CD14-positive monocyte (primary cell): ENCODE measurements at regions not wholly inside any gene's neighbourhood (a gene's known extent, or its start where the extent isn't known, plus 50 kb on each side); places are given as distances from the start of the nearest gene placed in this dataset.

Experiments used
- DNase-seq, 3 donors: peaks; one replicate each; pipeline ENCODE4 v3.0.0-alpha.2; 2011 to 2022
- H2AFZ ChIP-seq: 2 replicates; pipeline ENCODE4 v1.6.0; 2012; ENCODE audit warnings: mild to moderate bottlenecking, low read depth, low read length, inconsistent platforms; ENCODE audit not compliant: insufficient read depth, poor library complexity, severe bottlenecking
- H3K27ac ChIP-seq, 2 donors: 1 replicate in 1 of 2; 2 replicates in 1 of 2; pipeline ENCODE4 v1.5.1; 2012 to 2013; ENCODE audit warnings: low read length in 2 of 2, control low read depth in 1 of 2, inconsistent platforms in 1 of 2, low read depth in 1 of 2, mild to moderate bottlenecking in 1 of 2
- H3K27me3 ChIP-seq, 2 donors: one replicate each; pipeline versions ENCODE4 v1.6.0 to v1.6.1; 2011 to 2013; ENCODE audit warnings: low read length in 2 of 2; ENCODE audit not compliant: control insufficient read depth in 2 of 2, insufficient read depth in 2 of 2
- H3K36me3 ChIP-seq, 2 donors: replicated peaks in 1 of 2; 1 replicate in 1 of 2; 2 replicates in 1 of 2; pipeline versions ENCODE4 v1.5.1 to v1.6.1; 2012 to 2013; ENCODE audit warnings: low read length in 2 of 2, control low read depth in 1 of 2, inconsistent platforms in 1 of 2, mild to moderate bottlenecking in 1 of 2; ENCODE audit not compliant: insufficient read depth in 2 of 2, control insufficient read depth in 1 of 2
- H3K4me1 ChIP-seq, 2 donors: 1 replicate in 1 of 2; 2 replicates in 1 of 2; pipeline versions ENCODE4 v1.5.1 to v1.6.1; 2012 to 2013; ENCODE audit warnings: low read length in 2 of 2, control low read depth in 1 of 2, inconsistent platforms in 1 of 2, mild to moderate bottlenecking in 1 of 2, moderate library complexity in 1 of 2; ENCODE audit not compliant: insufficient read depth in 2 of 2, control insufficient read depth in 1 of 2
- H3K4me2 ChIP-seq: replicated peaks from 2 replicates; pipeline ENCODE3; 2012; ENCODE audit warnings: low read length, moderate library complexity, mild to moderate bottlenecking; ENCODE audit not compliant: poor library complexity, severe bottlenecking; ENCODE audit errors: extremely low read depth
- H3K4me3 ChIP-seq, 3 experiments: fragments of 200-600 bp in 1 of 3; sonication (generic) in 1 of 3; replicated peaks in 1 of 3; 1 replicate in 2 of 3; 2 replicates in 1 of 3; pipeline ENCODE4 v1.5.1; 2011 to 2013; ENCODE audit warnings: low read length in 3 of 3, mild to moderate bottlenecking in 3 of 3, control low read depth in 2 of 3, low read depth in 2 of 3, inconsistent platforms in 1 of 3, moderate library complexity in 1 of 3
- H3K79me2 ChIP-seq: 2 replicates; pipeline ENCODE4 v1.6.0; 2012; ENCODE audit warnings: mild to moderate bottlenecking, control low read depth, inconsistent platforms, low read length, moderate library complexity; ENCODE audit not compliant: insufficient read depth
- H3K9ac ChIP-seq: 2 replicates; pipeline ENCODE4 v1.6.0; 2017; ENCODE audit warnings: low read length, mild to moderate bottlenecking; ENCODE audit not compliant: insufficient read depth, poor library complexity, severe bottlenecking
- H3K9me3 ChIP-seq, 2 donors: replicated peaks in 1 of 2; 1 replicate in 1 of 2; 2 replicates in 1 of 2; pipeline versions ENCODE4 v1.5.1 to v1.6.1; 2012 to 2013; ENCODE audit warnings: low read length in 2 of 2, control low read depth in 1 of 2; ENCODE audit not compliant: control insufficient read depth in 1 of 2, insufficient read depth in 1 of 2
- H4K20me1 ChIP-seq: 2 replicates; pipeline ENCODE4 v1.6.0; 2012; ENCODE audit warnings: mild to moderate bottlenecking, low read length, control low read depth, moderate library complexity; ENCODE audit not compliant: insufficient read depth
- H3K27ac Mint-ChIP-seq, 7 donors: one replicate each; pipeline ENCODE4 v1.8.0; 2020; ENCODE audit warnings: mild to moderate bottlenecking in 7 of 7, mixed read lengths in 7 of 7, moderate library complexity in 6 of 7, inconsistent platforms in 2 of 7
- H3K27me3 Mint-ChIP-seq, 3 donors: one replicate each; pipeline ENCODE4 v1.8.0; 2021 to 2022; ENCODE audit warnings: low read depth in 3 of 3, mild to moderate bottlenecking in 3 of 3, mixed read lengths in 3 of 3, moderate library complexity in 3 of 3, inconsistent platforms in 1 of 3
- H3K36me3 Mint-ChIP-seq, 2 donors: one replicate each; pipeline ENCODE4 v1.8.0; 2020; ENCODE audit warnings: mixed read lengths in 2 of 2, inconsistent platforms in 1 of 2, mild to moderate bottlenecking in 1 of 2
- H3K4me1 Mint-ChIP-seq: one replicate; pipeline ENCODE4 v1.8.0; 2020; ENCODE audit warnings: mild to moderate bottlenecking, mixed read lengths
- H3K4me3 Mint-ChIP-seq, 2 donors: one replicate each; pipeline ENCODE4 v1.8.0; 2020; ENCODE audit warnings: mild to moderate bottlenecking in 2 of 2, mixed read lengths in 2 of 2, moderate library complexity in 1 of 2
- H3K9me3 Mint-ChIP-seq, 7 donors: one replicate each; pipeline ENCODE4 v1.8.0; 2020 to 2022; ENCODE audit warnings: mixed read lengths in 7 of 7, mild to moderate bottlenecking in 6 of 7, moderate library complexity in 6 of 7, inconsistent platforms in 2 of 7
- WGBS: methylation state at CpG from one replicate; pipeline ENCODE4 v1.1.5; 2013; ENCODE audit warnings: missing lambda C conversion rate; ENCODE audit not compliant: insufficient coverage; 5-methylcytosine and 5-hydroxymethylcytosine counted together
- intact Hi-C, 2 donors: fragments of 100-400 bp; cut with micrococcal nuclease; formaldehyde crosslinking; loops; one replicate each; pipeline versions ENCODE4 v1.15.0 to v1.15.1; 2023
- TF ChIP-seq, protein P1 (sequence below): fragments of 200-600 bp; IDR thresholded peaks from one replicate; pipeline ENCODE4 v1.8.0; 2022; ENCODE audit warnings: antibody characterized with exemption, mild to moderate bottlenecking

DNA sequence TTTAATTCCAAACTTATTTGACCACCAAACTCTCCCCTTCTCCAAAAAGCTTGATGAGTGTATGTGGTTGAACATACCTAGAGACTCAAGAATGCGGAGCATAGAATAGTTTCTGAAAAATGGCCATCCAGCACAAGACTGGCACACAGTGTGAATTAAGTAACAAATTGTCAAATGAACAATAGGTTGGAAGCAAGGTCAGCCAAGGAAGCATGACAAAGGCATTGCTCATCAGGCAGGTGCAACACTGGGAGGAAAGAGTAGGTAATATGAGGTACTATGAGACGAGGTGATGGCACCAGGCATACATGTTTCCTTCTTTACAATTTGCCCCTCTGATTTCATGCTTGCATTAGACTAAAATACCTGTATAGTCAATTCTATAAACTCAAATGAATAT lies 73.7 kb downstream of the DKK1 start:
- Histone ChIP-seq H3K4me3 (no peak overlapping the region), H3K36me3 (no peaks in the 10 kb centered on the region), H3K27me3 (no peaks in the 10 kb centered on the region), H2AFZ (no peak overlapping the region), H4K20me1 (no peaks in the 10 kb centered on the region), H3K4me1 (no peaks in the 10 kb centered on the region), H3K4me2 (no peak overlapping the region), H3K79me2 (no peaks in the 10 kb centered on the region), H3K27ac (no peak overlapping the region), H3K9ac (no peak overlapping the region), H3K9me3 (no peaks in the 10 kb centered on the region)
- intact Hi-C loops: no loop called here
- Mint-ChIP-seq H3K4me1 (no peaks in the 10 kb centered on the region), H3K9me3 (peaks cover 0 to 5% (median 0%) of the 10 kb centered on the region in 7 donors), H3K4me3 (no peak overlapping the region), H3K36me3 (no peaks in the 10 kb centered on the region), H3K27ac (no peak overlapping the region), H3K27me3 (no peaks in the 10 kb centered on the region)
- DNase-seq: no peak
- TF ChIP-seq, protein P1, sequence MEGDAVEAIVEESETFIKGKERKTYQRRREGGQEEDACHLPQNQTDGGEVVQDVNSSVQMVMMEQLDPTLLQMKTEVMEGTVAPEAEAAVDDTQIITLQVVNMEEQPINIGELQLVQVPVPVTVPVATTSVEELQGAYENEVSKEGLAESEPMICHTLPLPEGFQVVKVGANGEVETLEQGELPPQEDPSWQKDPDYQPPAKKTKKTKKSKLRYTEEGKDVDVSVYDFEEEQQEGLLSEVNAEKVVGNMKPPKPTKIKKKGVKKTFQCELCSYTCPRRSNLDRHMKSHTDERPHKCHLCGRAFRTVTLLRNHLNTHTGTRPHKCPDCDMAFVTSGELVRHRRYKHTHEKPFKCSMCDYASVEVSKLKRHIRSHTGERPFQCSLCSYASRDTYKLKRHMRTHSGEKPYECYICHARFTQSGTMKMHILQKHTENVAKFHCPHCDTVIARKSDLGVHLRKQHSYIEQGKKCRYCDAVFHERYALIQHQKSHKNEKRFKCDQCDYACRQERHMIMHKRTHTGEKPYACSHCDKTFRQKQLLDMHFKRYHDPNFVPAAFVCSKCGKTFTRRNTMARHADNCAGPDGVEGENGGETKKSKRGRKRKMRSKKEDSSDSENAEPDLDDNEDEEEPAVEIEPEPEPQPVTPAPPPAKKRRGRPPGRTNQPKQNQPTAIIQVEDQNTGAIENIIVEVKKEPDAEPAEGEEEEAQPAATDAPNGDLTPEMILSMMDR: no peak
- WGBS: 100% methylated on average over 1 of the region's 2 CpGs

DNA sequence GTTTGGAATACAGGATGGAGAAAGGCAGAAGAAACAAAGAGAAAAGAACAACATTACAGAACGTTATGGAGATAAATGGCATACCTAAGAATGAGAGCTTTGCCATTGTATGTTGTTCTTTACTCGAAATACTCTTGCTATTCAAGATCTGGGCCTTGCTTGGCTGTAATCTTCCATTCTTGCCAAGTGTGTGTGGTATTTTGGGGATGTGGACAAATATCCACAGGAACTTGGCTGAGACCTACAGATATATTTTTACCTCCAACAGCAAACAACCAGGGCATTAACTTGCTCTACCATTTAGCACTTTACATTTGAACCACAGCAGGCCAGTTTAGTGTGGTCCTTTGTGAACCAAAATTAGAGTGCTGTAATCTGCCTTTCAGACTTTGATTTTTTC lies 76.3 kb downstream of the DKK1 start:
- Histone ChIP-seq H3K4me3 (no peak overlapping the region), H3K4me2 (no peak overlapping the region), H2AFZ (no peak overlapping the region), H3K9me3 (no peaks in the 10 kb centered on the region), H4K20me1 (no peaks in the 10 kb centered on the region), H3K27ac (no peak overlapping the region), H3K36me3 (no peaks in the 10 kb centered on the region), H3K79me2 (no peaks in the 10 kb centered on the region), H3K4me1 (no peaks in the 10 kb centered on the region), H3K27me3 (no peaks in the 10 kb centered on the region), H3K9ac (no peak overlapping the region)
- H3K9me3 Mint-ChIP-seq: peaks cover 0 to 5% (median 2%) of the 10 kb centered on the region in 7 donors
- no peak overlapping the region for H3K4me3 Mint-ChIP-seq
- 67% methylated on average over 1 of the region's 2 CpGs for WGBS
- H3K4me1 Mint-ChIP-seq: no peaks in the 10 kb centered on the region
- intact Hi-C loops: no loop called here
- no peaks in the 10 kb centered on the region for H3K27me3 Mint-ChIP-seq
- TF ChIP-seq, protein P1: no peak
- no peak for DNase-seq
- no peaks in the 10 kb centered on the region for H3K36me3 Mint-ChIP-seq
- H3K27ac Mint-ChIP-seq: no peak overlapping the region
